ENCODE measurements at regions not wholly inside any gene's neighbourhood (a gene's known extent, or its start where the extent isn't known, plus 50 kb on each side); places are given as distances from the start of the nearest gene placed in this dataset.

GRCh38 chr12:87283886-87284285 is 745.3 kb downstream of the C12orf50 start:
- TF ChIP-seq POLR2AphosphoS5 (IDR thresholded peaks at IDR 0.05), result no peak
- TF ChIP-seq MXI1 (conservative IDR thresholded peaks at IDR 0.05; ENCODE audit: poor library complexity, severe bottlenecking), result no peak
- no peak for TF ChIP-seq CTCF (IDR thresholded peaks at IDR 0.05; ENCODE audit: poor library complexity, severe bottlenecking)

Measured in neural cell (in vitro differentiated cells).